ENCODE measurements at regions not wholly inside any gene's neighbourhood (a gene's known extent, or its start where the extent isn't known, plus 50 kb on each side); places are given as distances from the start of the nearest gene placed in this dataset.

- TF ChIP-seq, protein P1, sequence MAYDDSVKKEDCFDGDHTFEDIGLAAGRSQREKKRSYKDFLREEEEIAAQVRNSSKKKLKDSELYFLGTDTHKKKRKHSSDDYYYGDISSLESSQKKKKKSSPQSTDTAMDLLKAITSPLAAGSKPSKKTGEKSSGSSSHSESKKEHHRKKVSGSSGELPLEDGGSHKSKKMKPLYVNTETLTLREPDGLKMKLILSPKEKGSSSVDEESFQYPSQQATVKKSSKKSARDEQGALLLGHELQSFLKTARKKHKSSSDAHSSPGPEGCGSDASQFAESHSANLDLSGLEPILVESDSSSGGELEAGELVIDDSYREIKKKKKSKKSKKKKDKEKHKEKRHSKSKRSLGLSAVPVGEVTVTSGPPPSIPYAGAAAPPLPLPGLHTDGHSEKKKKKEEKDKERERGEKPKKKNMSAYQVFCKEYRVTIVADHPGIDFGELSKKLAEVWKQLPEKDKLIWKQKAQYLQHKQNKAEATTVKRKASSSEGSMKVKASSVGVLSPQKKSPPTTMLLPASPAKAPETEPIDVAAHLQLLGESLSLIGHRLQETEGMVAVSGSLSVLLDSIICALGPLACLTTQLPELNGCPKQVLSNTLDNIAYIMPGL (CRISPR knock-in tag; IDR thresholded peaks at IDR 0.05): no peak
- TF ChIP-seq, protein P2, sequence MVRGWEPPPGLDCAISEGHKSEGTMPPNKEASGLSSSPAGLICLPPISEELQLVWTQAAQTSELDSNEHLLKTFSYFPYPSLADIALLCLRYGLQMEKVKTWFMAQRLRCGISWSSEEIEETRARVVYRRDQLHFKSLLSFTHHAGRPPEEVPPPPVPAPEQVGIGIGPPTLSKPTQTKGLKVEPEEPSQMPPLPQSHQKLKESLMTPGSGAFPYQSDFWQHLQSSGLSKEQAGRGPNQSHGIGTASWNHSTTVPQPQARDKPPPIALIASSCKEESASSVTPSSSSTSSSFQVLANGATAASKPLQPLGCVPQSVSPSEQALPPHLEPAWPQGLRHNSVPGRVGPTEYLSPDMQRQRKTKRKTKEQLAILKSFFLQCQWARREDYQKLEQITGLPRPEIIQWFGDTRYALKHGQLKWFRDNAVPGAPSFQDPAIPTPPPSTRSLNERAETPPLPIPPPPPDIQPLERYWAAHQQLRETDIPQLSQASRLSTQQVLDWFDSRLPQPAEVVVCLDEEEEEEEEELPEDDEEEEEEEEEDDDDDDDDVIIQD (CRISPR knock-in tag; IDR thresholded peaks at IDR 0.05): no peak
- TF ChIP-seq PHF20 (IDR thresholded peaks at IDR 0.05; ENCODE audit: partially characterized antibody) (no peak), BCOR (IDR thresholded peaks at IDR 0.05) (no peak), ZNF408 (CRISPR knock-in tag; IDR thresholded peaks at IDR 0.05; ENCODE audit: low read depth) (no peak)
These were observed 180.1 kb downstream of the EN1 start (continued) for GRCh38 chr2:118667348-118667747.

- ChIA-PET POLR2A (interaction anchor here (0.6 kb wide), 1 partner anchor 35 kb away, joined by 3 read pairs; no protein-coding TSS in a partner anchor), CTCF (ENCODE audit: low intra/inter-chr PET ratio) (no interaction called here)
- no peaks in the 10 kb centered on the region for H3K27me3 ChIP-seq (ENCODE audit: control insufficient read depth in 2 of 2, insufficient read depth in 2 of 2, low read length in 2 of 2)
- H3K4me1 ChIP-seq (replicated peaks in 1 of 2; ENCODE audit: control insufficient read depth in 2 of 2, insufficient read depth in 2 of 2, low read length in 2 of 2): peaks cover 5 to 14% of the 10 kb centered on the region in 2 experiments; a peak in 4 of 5 replicates
- 7% methylated on average over 4 of the region's 4 CpGs for WGBS (ENCODE audit: insufficient coverage, low coverage, missing lambda C conversion rate)
- H3K27ac ChIP-seq (ENCODE audit: extremely low read depth, low read depth, low read length): no peak overlapping the region
- no peaks in the 10 kb centered on the region for H3K79me2 ChIP-seq (ENCODE audit: control insufficient read depth, insufficient read depth, low read length)
- no peaks in the 10 kb centered on the region for H3K9me3 ChIP-seq (replicated peaks; ENCODE audit: control insufficient read depth, insufficient read depth, low read depth, low read length)
- H2AFZ ChIP-seq (ENCODE audit: low read depth, low read length): no peak overlapping the region
- no TSS peak for BruUV-seq (replicated peaks)
- H4K20me1 ChIP-seq (replicated peaks; ENCODE audit: control insufficient read depth, insufficient read depth, low read length): no peaks in the 10 kb centered on the region
- in situ Hi-C loops (cut with MboI) (no loop called here), intact Hi-C loops (cut with micrococcal nuclease) (no loop called here)
- H3K9ac ChIP-seq (ENCODE audit: insufficient read depth in 1 of 2, low read depth in 2 of 2, low read length in 2 of 2): no peak overlapping the region
- peak in 2 of 4 experiments; percentile 44 to 51 for DNase-seq (ENCODE audit: extremely low read depth in 1 of 4, low spot score in 3 of 4)
- FAIRE-seq: peak; percentile 46
- no peaks in the 10 kb centered on the region for H3K9me1 ChIP-seq (ENCODE audit: control insufficient read depth, insufficient read depth, low read length)
- H3K36me3 ChIP-seq (ENCODE audit: control insufficient read depth, insufficient read depth, low read length): no peaks in the 10 kb centered on the region
- no peak overlapping the region; the same call in 1 of the 2 replicates for H3K4me2 ChIP-seq (ENCODE audit: insufficient read depth, low read length)
- no peak overlapping the region for H3K4me3 ChIP-seq
- peak; percentile 75 for ATAC-seq
- TF ChIP-seq BRCA1 (IDR thresholded peaks at IDR 0.05) (no peak), BRCA1 (CRISPR knock-in tag; IDR thresholded peaks at IDR 0.05) (no peak), ILF3 (IDR thresholded peaks at IDR 0.05; ENCODE audit: borderline replicate concordance) (no peak), RB1 (IDR thresholded peaks at IDR 0.05; ENCODE audit: low read depth) (no peak), RCOR1 (IDR thresholded peaks at IDR 0.05; ENCODE audit: borderline replicate concordance in 1 of 2, low read depth in 2 of 2, low read length in 2 of 2) (0 out of 4 replicates have a peak, but pooled peaks of 1 of the 2 experiments have one; percentile 28), ZFP1 (CRISPR knock-in tag; IDR thresholded peaks at IDR 0.05) (no peak), RBM17 (IDR thresholded peaks at IDR 0.05; ENCODE audit: borderline replicate concordance, low read depth, low read length) (no peak), ZNF217 (CRISPR knock-in tag; IDR thresholded peaks at IDR 0.05) (no peak)
- TF ChIP-seq, protein P3, sequence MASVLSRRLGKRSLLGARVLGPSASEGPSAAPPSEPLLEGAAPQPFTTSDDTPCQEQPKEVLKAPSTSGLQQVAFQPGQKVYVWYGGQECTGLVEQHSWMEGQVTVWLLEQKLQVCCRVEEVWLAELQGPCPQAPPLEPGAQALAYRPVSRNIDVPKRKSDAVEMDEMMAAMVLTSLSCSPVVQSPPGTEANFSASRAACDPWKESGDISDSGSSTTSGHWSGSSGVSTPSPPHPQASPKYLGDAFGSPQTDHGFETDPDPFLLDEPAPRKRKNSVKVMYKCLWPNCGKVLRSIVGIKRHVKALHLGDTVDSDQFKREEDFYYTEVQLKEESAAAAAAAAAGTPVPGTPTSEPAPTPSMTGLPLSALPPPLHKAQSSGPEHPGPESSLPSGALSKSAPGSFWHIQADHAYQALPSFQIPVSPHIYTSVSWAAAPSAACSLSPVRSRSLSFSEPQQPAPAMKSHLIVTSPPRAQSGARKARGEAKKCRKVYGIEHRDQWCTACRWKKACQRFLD (CRISPR knock-in tag; IDR thresholded peaks at IDR 0.05): no peak
- TF ChIP-seq, protein P1 (CRISPR knock-in tag; IDR thresholded peaks at IDR 0.05): no peak
These were observed 181.5 kb downstream of the EN1 start for GRCh38 chr2:118665784-118666529.

All from K562 (cell line).